Activated naive CD4-positive, alpha-beta T cell treated with anti-CD3 and anti-CD28 coated beads, Interleukin-2, amount 50 U/mL, for 72 hours (primary cell): ENCODE measurements at regions not wholly inside any gene's neighbourhood (a gene's known extent, or its start where the extent isn't known, plus 50 kb on each side); places are given as distances from the start of the nearest gene placed in this dataset.
A peak's percentile ranks its signal among the peaks of the same experiment; 100 is the strongest.

Experiments used
- ATAC-seq, 2 donors: fragments of 150-1000 bp; cut with Tn5 transposase; 2 replicates each; pipeline ENCODE4 v1.10.0; 2021; ENCODE audit warnings: mild to moderate bottlenecking in 2 of 2, moderate library complexity in 2 of 2
- DNase-seq, 2 donors: peaks; one replicate each; pipeline ENCODE4 v3.0.0; 2021 to 2022; ENCODE audit warnings: low spot score in 2 of 2
- H3K27ac Mint-ChIP-seq, 2 donors: one replicate each; pipeline ENCODE4 v1.8.0; 2022; ENCODE audit warnings: mild to moderate bottlenecking in 2 of 2, mixed read lengths in 2 of 2
- H3K36me3 Mint-ChIP-seq, 2 donors: one replicate each; pipeline ENCODE4 v1.8.0; 2022; ENCODE audit warnings: mixed read lengths in 2 of 2
- H3K9me3 Mint-ChIP-seq, 2 donors: one replicate each; pipeline ENCODE4 v1.8.0; 2022; ENCODE audit warnings: mixed read lengths in 2 of 2

- H3K36me3 Mint-ChIP-seq = no peaks in the 10 kb centered on the region
- H3K27ac Mint-ChIP-seq = no peak overlapping the region
- ATAC-seq = no peak
Measured at GRCh38 chr20:24823989-24824693, 124.9 kb upstream of the CST7 start.

GRCh38 chr20:24825591-24825990, 123.5 kb upstream of the CST7 start:
- Mint-ChIP-seq H3K36me3 (no peaks in the 10 kb centered on the region), H3K9me3 (no peaks in the 10 kb centered on the region), H3K27ac (no peak overlapping the region)
- ATAC-seq = no peak
- DNase-seq = no peak

More at GRCh38 chr20:24823989-24824693, 124.9 kb upstream of the CST7 start:
- peak in 1 of 2 donors; percentile 28 for DNase-seq
- H3K9me3 Mint-ChIP-seq = no peaks in the 10 kb centered on the region

- no peak for ATAC-seq
Measured at GRCh38 chr20:24827603-24828295, 121.3 kb upstream of the CST7 start.

GRCh38 chr20:24828992-24829648, 119.9 kb upstream of the CST7 start:
- no peaks in the 10 kb centered on the region for H3K9me3 Mint-ChIP-seq
- DNase-seq = no peak
- H3K36me3 Mint-ChIP-seq = no peaks in the 10 kb centered on the region
- no peak for ATAC-seq
- H3K27ac Mint-ChIP-seq = peak overlapping the region in 1 of 2 donors; percentile 50

More at GRCh38 chr20:24827603-24828295, 121.3 kb upstream of the CST7 start:
- Mint-ChIP-seq H3K36me3 (no peaks in the 10 kb centered on the region), H3K9me3 (no peaks in the 10 kb centered on the region), H3K27ac (no peak overlapping the region)
- DNase-seq = no peak

GRCh38 chr20:24829649-24830370, 119.3 kb upstream of the CST7 start:
- DNase-seq = no peak
- no peaks in the 10 kb centered on the region for H3K36me3 Mint-ChIP-seq
- ATAC-seq = no peak
- peak overlapping the region in 1 of 2 donors; percentile 50 for H3K27ac Mint-ChIP-seq
- H3K9me3 Mint-ChIP-seq = no peaks in the 10 kb centered on the region

GRCh38 chr20:24830649-24831048, 118.4 kb upstream of the CST7 start:
- H3K27ac Mint-ChIP-seq = no peak overlapping the region
- H3K36me3 Mint-ChIP-seq = no peaks in the 10 kb centered on the region
- ATAC-seq (no peak), DNase-seq (no peak)
- H3K9me3 Mint-ChIP-seq = no peaks in the 10 kb centered on the region

- H3K36me3 Mint-ChIP-seq = no peaks in the 10 kb centered on the region
- no peaks in the 10 kb centered on the region for H3K9me3 Mint-ChIP-seq
- H3K27ac Mint-ChIP-seq = peak overlapping the region in 1 of 2 donors; percentile 16
- no peak for DNase-seq
- ATAC-seq = no peak
Measured at GRCh38 chr20:24831232-24831631, 117.8 kb upstream of the CST7 start.

GRCh38 chr20:24832518-24832917, 116.6 kb upstream of the CST7 start:
- no peaks in the 10 kb centered on the region for H3K9me3 Mint-ChIP-seq
- H3K27ac Mint-ChIP-seq = peak overlapping the region in 1 of 2 donors; percentile 79
- H3K36me3 Mint-ChIP-seq = no peaks in the 10 kb centered on the region
- ATAC-seq (no peak), DNase-seq (no peak)

- DNase-seq = no peak
- no peak for ATAC-seq
- Mint-ChIP-seq H3K9me3 (no peaks in the 10 kb centered on the region), H3K36me3 (no peaks in the 10 kb centered on the region), H3K27ac (no peak overlapping the region)
Measured at GRCh38 chr20:24833592-24833991, 115.5 kb upstream of the CST7 start.

GRCh38 chr20:24834310-24834709, 114.8 kb upstream of the CST7 start:
- Mint-ChIP-seq H3K36me3 (no peaks in the 10 kb centered on the region), H3K27ac (no peak overlapping the region), H3K9me3 (no peaks in the 10 kb centered on the region)
- ATAC-seq (no peak), DNase-seq (no peak)

- no peaks in the 10 kb centered on the region for H3K36me3 Mint-ChIP-seq
- no peak for DNase-seq
- ATAC-seq = no peak
- no peaks in the 10 kb centered on the region for H3K9me3 Mint-ChIP-seq
- H3K27ac Mint-ChIP-seq = no peak overlapping the region
Measured at GRCh38 chr20:24835195-24835594, 113.9 kb upstream of the CST7 start.

GRCh38 chr20:24836041-24836533, 113.0 kb upstream of the CST7 start:
- ATAC-seq (no peak), DNase-seq (no peak)
- Mint-ChIP-seq H3K27ac (no peak overlapping the region), H3K36me3 (no peaks in the 10 kb centered on the region), H3K9me3 (no peaks in the 10 kb centered on the region)

GRCh38 chr20:24836661-24837299, 112.3 kb upstream of the CST7 start:
- H3K9me3 Mint-ChIP-seq = no peaks in the 10 kb centered on the region
- no peak for ATAC-seq
- H3K27ac Mint-ChIP-seq = peak overlapping the region in 1 of 2 donors; percentile 52
- DNase-seq = no peak
- H3K36me3 Mint-ChIP-seq = no peaks in the 10 kb centered on the region

GRCh38 chr20:24837781-24838450, 111.2 kb upstream of the CST7 start:
- no peak for DNase-seq
- H3K36me3 Mint-ChIP-seq = no peaks in the 10 kb centered on the region
- no peak overlapping the region for H3K27ac Mint-ChIP-seq
- no peaks in the 10 kb centered on the region for H3K9me3 Mint-ChIP-seq
- no peak for ATAC-seq

- Mint-ChIP-seq H3K27ac (no peak overlapping the region), H3K36me3 (no peaks in the 10 kb centered on the region), H3K9me3 (no peaks in the 10 kb centered on the region)
- DNase-seq (no peak), ATAC-seq (no peak)
Measured at GRCh38 chr20:24838546-24839535, 110.2 kb upstream of the CST7 start.
